HG03097 (cell line): ENCODE measurements at regions not wholly inside any gene's neighbourhood (a gene's known extent, or its start where the extent isn't known, plus 50 kb on each side); places are given as distances from the start of the nearest gene placed in this dataset.

Experiments used
- ATAC-seq: cut with Tn5 transposase; IDR thresholded peaks from one replicate; pipeline ENCODE4 v1.9.1; 2021; ENCODE audit not compliant: unreplicated experiment, low FRiP score

DNA sequence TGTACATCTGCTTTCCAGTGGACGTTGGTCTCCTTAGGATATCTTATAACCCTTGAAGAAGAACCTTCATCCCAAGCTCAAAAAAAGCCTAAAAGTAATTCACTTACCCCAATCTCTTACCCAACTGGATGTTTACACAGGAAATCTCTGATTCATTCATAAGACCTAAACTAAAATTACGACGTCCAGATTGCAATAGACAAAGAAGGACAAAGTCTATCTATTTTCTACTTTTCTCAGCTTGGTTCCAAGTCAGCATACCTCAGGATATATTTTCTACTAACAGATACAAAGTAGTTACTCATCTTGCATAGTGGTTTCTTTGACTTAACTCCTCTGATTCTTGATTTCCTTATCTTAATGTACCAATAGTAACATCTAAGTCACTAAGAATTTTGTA lies 669.9 kb downstream of the OTOL1 start:
- ATAC-seq: no peak

- ATAC-seq: no peak
These were observed 672.1 kb downstream of the OTOL1 start for GRCh38 chr3:162168715-162169114.

DNA sequence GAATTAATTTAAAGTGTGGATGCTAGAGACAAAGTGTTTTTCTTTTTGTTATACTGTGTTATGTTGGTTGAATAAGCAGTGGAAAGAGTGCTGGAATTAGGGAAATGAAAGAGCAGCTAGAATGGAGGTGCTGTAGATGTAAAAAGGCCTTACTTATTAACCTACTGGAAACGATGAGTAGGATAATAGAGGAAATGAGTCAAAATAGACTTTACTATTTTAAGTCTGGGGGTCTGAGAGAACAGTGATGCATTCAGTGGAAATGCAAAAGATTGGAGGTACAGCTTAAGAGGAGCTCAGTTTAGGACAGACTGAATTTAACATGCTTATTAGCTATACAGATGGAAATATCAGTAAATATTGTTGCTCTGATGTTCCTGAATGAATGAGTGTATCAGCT lies 674.0 kb downstream of the OTOL1 start:
- no peak for ATAC-seq

DNA sequence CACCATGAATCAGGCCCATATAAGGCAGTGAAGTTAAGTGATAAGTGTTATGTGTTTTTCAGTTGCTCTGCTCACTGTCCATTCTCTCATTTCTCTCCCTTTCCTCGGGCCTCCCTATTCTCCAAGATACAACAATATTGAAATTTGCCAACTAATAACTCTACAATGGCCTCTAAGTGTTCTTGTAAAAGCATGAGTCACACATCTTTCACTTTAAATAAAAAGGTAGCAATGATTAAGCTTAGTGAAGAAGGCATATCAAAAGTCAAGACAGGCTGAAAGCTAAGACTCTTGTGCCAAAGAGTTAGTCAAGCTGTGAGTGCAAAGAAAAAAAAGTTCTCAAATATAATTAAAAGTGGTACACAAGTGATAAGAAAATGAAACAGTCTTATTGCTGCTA lies 675.4 kb downstream of the OTOL1 start:
- ATAC-seq: no peak

DNA sequence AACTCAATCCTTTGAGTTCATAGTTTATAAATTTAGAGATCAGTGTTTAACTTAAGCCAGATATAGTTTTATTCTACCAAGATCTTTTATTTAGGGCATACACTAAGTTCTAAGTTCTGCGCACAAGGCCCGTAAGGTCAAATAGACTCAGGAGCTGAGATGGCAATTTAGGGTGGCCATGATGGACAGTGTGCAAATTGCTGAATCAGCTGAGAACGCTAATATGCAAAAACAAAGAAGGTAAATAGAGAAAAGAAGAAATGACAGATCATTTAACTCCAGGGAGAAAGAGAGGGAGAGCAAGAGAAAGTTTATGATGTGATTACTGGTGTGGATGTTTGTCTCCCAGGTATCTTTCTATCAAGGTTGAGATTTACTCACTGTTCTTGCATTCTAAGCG lies 678.5 kb downstream of the OTOL1 start:
- no peak for ATAC-seq

DNA sequence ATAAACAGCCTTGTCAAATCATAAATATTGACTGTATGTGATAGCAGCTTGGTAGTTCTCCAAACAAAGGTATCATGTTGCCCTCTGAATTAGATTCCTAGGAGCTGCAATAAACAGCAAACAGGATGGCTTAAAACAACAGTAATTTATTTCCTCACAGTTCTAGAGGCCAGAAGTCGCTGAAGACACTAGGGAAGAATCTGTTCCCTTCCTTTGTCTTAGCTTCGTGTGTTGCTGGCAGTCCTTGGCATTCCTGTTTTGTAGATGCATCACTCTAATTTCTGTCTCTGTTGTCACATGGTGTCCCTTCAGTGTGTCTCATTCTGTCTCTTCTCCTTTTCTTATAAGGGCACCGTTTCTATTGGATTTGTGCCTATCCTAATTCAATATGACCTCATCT lies 679.3 kb downstream of the OTOL1 start:
- ATAC-seq: no peak

- no peak for ATAC-seq
These were observed 686.8 kb downstream of the OTOL1 start for GRCh38 chr3:162183440-162183839.

GRCh38 chr3:162192340-162193029 lies 695.9 kb downstream of the OTOL1 start:
- ATAC-seq: no peak

DNA sequence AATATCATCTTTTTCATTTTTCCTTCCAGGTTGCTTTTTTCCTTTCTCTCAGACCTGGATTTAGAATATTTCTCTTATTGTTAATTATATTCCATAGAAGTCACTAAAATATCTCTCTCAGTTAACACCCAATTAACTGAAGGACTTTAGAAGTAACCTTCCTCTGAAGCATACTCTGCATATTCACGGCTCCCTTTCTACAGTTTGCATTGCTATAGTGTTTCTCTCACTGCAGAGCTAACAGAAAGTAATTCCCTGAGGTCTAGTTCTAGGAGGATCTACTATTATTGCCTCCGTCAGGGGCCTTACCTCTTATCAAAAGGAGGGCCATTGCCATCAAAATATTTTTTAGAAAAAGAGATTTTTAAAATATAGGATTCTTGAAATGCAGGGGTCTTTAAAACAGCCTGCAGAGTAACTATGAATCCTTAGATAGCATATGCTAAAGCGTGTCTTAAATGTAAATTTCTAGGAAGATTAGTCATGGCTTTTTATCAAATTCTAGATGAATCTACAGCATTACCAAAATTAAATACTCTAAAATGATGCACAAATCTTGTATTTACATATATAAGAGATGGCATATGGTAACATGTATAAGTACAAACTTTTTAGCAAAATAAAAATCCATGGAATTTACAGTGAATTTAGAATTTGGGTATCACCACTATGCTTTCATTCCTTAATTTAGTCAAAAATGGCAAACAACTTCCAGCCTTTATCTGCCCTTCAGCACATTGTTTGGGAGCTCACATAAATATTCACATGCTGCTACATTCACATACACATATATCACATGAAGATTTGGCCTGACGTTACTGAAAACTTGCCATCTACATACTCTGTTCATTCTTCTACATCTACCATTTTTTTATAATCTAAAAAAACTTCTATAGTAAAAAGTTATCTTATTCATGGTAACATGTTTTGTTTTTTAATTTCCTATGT lies 696.8 kb downstream of the OTOL1 start:
- no peak for ATAC-seq

DNA sequence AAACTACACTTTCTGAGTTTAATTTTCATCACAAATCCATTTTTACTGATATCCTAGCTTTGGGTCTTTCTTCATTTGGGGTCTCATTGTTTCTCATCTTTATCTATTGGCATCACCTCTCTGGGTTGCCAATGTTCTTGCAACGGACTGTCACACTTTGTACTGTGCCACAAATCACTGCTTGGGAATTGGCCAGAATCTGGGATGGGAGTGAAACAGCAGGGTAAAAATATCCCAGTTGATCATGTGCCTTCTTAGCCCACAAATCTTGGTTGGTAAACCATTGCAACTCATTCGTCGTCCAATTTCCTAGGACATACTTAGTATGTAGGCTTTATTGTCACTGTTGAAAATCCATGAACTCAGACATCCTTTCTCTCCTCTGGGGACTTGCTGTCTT lies 698.5 kb downstream of the OTOL1 start:
- ATAC-seq: no peak

DNA sequence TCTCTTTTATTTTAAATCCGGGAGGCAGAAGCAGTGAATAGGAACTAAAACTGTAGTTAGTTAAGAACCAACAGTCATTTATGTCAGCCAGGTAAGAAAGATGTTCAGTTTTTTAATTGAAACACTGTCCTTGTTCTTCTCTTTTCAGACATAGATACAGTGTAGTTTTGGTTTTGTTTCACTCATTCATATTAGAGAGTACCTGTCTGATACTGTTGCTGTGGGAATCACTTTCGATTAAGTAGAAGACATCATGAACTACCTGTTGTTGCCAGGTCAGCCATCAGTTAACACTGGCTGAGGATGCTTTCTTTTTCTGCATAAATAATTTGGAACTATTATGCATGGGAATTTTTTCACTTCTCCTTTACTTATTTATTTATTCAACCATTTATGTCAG lies 700.4 kb downstream of the OTOL1 start:
- no peak for ATAC-seq

GRCh38 chr3:162200836-162201235 lies 704.2 kb downstream of the OTOL1 start:
- no peak for ATAC-seq

DNA sequence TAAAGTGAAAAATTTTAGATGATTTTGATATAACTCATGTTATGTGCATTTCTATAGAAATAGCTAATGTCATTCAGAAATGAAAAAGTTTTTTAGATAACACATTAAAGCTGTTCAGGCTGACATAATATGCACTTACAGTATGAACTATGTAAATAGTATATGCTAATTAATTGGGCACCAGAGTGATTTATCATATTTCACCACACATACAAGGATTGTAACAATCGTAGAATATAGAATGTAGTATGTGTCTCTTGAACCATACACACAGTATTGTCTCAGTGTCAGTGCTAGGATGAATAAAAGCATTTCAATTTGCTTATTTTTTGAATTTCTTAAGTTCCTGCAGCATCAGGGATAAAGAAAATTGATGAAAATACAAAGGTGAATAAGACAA lies 710.0 kb downstream of the OTOL1 start:
- no peak for ATAC-seq

GRCh38 chr3:162211470-162211869 lies 714.9 kb downstream of the OTOL1 start:
- ATAC-seq: no peak

- ATAC-seq: no peak
These were observed 716.6 kb downstream of the OTOL1 start for GRCh38 chr3:162213196-162213595.

DNA sequence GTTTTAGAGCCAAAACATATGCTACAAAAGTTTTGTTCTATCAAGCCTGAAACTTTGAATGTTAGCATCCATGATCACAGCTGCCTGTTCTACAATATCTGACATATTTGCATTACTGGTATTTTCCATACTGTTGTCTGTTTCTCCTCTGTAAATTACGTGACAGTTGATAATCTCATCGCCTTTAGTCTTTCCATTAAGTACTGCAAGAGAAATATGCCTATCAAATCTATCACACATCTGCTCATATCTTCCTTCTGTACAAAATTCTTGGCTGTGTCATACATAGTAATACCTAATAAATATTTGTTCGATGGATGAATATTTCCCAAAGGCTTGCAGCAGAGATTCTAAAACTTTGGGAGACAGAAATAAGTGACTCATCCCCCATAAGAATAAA lies 717.3 kb downstream of the OTOL1 start:
- ATAC-seq: no peak

GRCh38 chr3:162217647-162218046 lies 721.0 kb downstream of the OTOL1 start:
- no peak for ATAC-seq

GRCh38 chr3:162218479-162218878 lies 721.9 kb downstream of the OTOL1 start:
- no peak for ATAC-seq

GRCh38 chr3:162224746-162225145 lies 728.1 kb downstream of the OTOL1 start:
- no peak for ATAC-seq

DNA sequence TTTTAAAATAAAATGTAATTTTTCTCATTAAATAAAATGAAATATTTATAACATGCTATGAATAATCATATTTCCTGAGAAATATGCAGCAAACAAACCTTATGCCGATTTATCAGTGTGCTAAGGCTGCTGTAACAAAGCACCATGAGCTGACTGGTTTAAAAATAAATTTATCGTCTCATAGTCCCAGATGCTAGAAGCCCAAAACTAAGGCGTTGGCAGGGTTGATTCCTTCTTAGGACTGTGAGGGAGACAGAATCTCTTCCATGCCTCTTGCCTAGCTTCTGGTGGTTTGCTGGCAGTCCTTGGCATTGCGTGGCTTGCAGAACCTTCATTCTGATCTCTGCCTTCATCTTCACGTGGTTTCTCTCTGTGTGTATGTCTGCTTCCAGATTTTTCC lies 740.3 kb downstream of the OTOL1 start:
- no peak for ATAC-seq

DNA sequence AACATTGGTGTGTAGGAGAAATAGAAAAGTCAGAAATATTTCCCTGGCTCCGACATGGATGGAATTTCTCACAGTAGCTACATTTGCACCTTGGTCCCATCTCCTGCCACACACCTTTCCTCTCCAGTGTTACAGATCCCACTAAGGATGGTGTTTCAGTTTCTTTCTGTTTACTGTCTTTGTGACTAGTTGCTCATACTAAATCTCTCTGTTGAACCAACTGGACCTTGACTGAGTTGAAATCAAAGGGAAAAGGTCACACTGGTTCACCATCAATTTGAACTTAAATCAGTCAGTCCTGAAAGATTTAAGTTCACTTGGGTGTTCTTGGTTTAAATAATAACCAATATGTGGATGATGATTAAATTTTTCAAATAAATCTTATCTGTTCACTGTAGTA lies 754.2 kb downstream of the OTOL1 start:
- ATAC-seq: no peak

- no peak for ATAC-seq
These were observed 765.5 kb downstream of the OTOL1 start for GRCh38 chr3:162262129-162262528.
